HUES6 (cell line): ENCODE measurements at regions not wholly inside any gene's neighbourhood (a gene's known extent, or its start where the extent isn't known, plus 50 kb on each side); places are given as distances from the start of the nearest gene placed in this dataset.

Experiments used
- H3K27ac ChIP-seq: 2 replicates; pipeline ENCODE4 v1.7.0; 2013; ENCODE audit warnings: low read depth, mild to moderate bottlenecking, low read length, inconsistent platforms
- H3K27me3 ChIP-seq: 2 replicates; pipeline ENCODE4 v1.6.1; 2013; ENCODE audit warnings: low read length; ENCODE audit not compliant: control insufficient read depth, insufficient read depth
- H3K36me3 ChIP-seq: 2 replicates; pipeline ENCODE4 v1.6.1; 2013; ENCODE audit warnings: low read length; ENCODE audit not compliant: control insufficient read depth, insufficient read depth
- H3K4me1 ChIP-seq: 2 replicates; pipeline ENCODE4 v1.6.1; 2013; ENCODE audit warnings: low read length; ENCODE audit not compliant: control insufficient read depth, insufficient read depth
- H3K4me3 ChIP-seq: 2 replicates; pipeline ENCODE4 v1.5.1; 2013; ENCODE audit warnings: low read depth, low read length
- H3K9ac ChIP-seq: one replicate; pipeline ENCODE4 v1.6.1; 2013; ENCODE audit warnings: mild to moderate bottlenecking, low read length
- H3K9me3 ChIP-seq: 2 replicates; pipeline ENCODE4 v1.6.1; 2013; ENCODE audit warnings: low read depth, low read length; ENCODE audit not compliant: control insufficient read depth, insufficient read depth

GRCh38 chr5:171629221-171629620 is 156.4 kb upstream of the SMIM23 start:
- Histone ChIP-seq H3K4me1 (peaks cover 10% of the 10 kb centered on the region), H3K9me3 (no peaks in the 10 kb centered on the region; the same call in 1 of the 2 replicates), H3K27me3 (peaks cover 48% of the 10 kb centered on the region; the same call in 1 of the 2 replicates), H3K27ac (no peak overlapping the region), H3K36me3 (no peaks in the 10 kb centered on the region), H3K4me3 (no peak overlapping the region), H3K9ac (no peak overlapping the region)

DNA sequence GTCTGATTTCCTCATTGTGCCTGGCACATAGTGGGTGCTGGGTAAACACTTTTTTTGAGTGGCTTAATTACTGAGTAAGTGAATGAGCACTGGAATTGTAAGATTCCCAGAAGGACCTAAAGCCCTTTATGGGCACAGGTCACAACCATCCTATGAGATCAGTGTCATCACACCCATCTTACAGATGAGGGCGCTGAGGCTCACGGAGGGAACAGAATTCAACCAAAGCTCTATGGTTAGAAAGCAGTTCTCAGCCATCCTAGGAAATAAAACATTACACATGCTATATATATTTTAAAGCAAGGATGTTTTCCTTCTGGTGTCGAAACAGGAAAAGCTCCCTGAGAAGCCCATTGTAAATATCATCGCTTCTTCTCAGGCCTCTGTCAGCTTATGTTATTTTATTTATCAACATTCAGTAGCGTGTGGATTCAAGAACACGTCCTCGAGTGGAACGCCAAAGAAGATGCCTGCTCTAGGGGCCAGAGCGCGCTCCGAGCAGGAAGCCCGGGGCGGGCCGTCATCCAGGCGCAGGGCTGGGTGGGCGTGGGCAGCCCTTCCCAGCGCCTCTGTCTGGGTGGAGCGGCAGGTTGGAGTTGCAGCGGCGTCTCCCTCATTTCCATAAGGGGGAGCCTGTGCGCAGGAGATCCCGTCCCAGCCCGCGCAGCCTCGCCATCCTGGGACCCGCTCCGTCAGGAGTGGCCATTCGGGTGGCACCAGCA is 155.8 kb upstream of the SMIM23 start:
- H3K36me3 ChIP-seq, result no peaks in the 10 kb centered on the region
- H3K4me1 ChIP-seq, result peaks cover 4% of the 10 kb centered on the region
- peaks cover 43% of the 10 kb centered on the region; the same call in 1 of the 2 replicates for H3K27me3 ChIP-seq
- H3K9me3 ChIP-seq, result no peaks in the 10 kb centered on the region; the same call in 1 of the 2 replicates
- H3K4me3 ChIP-seq, result peak overlapping the region; percentile 48
- no peak overlapping the region for H3K27ac ChIP-seq
- no peak overlapping the region for H3K9ac ChIP-seq

DNA sequence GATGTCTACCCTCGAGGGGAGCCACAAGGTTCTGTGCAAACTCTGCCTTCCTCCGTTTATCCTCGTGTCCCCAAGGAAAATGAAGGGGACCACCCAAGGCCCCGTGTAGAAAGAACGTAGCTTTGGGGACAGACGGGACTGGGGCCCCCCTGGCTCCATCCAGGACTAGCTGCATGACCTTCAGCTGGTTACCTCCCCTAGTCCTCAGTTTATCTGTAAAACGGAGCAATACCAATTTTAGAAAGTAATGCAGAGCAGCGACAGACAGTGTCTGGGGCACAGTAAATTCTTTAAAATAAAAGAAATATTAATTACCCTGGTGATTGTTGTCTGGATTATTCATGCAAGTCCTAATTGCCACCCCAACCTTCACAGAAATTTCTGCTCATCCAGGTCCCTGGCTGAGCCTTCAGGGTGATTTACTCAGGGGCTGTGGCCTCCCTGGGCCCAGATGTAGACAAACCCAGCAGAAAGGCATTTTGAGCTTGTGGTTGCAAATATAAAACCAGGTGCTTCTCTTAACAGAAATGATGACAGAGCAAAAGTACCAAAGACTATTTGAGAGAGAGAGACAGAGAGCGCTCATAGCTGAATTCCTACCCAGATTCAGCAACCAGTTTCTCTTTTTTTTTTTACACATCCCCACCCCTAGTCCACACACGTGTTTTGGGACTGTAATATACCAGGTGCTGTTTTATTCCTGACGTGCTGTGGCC is 155.1 kb upstream of the SMIM23 start:
- Histone ChIP-seq H3K4me3 (peak overlapping the region; percentile 48), H3K9ac (no peak overlapping the region), H3K27me3 (peaks cover 38% of the 10 kb centered on the region; the same call in 1 of the 2 replicates), H3K9me3 (no peaks in the 10 kb centered on the region; the same call in 1 of the 2 replicates), H3K27ac (no peak overlapping the region), H3K4me1 (peaks cover 2% of the 10 kb centered on the region), H3K36me3 (no peaks in the 10 kb centered on the region)

DNA sequence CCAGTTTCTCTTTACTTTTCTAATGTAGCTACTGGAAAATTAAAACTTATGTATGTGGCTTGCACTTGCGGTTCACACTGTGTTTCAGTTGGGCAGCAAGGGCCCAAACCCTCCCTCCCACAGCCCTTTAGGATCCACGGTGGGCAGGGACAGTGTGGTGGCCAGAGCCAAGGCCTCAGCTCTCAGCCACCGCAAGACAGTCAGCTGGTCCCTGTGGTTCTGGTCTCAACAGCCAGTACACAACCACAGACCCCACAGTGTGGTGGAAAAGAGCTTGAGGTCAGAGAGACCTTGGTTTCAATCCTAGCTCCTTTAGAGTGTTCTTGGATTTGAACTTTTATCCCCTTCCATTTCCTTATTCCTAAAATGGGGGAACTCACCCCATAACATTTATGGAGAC is 153.0 kb upstream of the SMIM23 start:
- H3K4me1 ChIP-seq, result peaks cover 2% of the 10 kb centered on the region
- H3K9me3 ChIP-seq, result no peaks in the 10 kb centered on the region
- H3K4me3 ChIP-seq, result no peak overlapping the region
- H3K27ac ChIP-seq, result no peak overlapping the region
- no peak overlapping the region for H3K9ac ChIP-seq
- no peaks in the 10 kb centered on the region for H3K36me3 ChIP-seq
- H3K27me3 ChIP-seq, result peaks cover 26% of the 10 kb centered on the region; the same call in 1 of the 2 replicates

DNA sequence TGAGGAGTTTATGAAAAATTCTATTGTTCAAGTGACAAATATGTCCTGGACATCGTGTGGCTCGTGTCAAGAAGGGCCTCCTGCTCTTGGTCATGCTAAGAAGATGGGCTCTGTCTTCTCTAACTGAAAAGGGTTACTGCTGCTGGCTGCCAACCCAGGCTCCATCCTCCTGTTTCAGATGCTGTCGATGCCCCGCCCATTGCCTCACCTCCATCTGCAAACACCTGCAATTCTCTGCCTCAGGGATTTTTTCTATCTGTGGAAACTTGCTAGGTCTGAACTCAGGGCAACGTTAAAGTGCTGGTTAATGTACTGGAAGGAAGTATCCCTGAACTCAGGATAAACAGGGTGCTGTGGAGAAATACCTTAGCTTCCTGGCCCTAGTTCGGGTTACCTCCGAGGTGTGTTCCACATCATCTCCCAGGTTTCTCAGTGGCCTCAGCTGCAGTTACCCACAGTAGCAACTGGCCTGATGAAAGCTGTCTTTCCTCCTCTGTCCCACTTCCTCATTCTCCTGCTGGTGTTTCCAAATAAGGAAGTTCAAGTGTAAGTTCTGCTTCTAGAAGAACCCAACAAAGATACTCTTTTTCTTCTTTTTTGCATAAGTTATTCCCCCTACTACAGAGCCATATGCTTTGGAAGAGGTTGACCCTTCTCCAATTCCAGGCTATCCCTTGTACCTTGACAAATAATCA is 151.7 kb upstream of the SMIM23 start:
- Histone ChIP-seq H3K27ac (no peak overlapping the region), H3K4me1 (peaks cover 2% of the 10 kb centered on the region), H3K4me3 (no peak overlapping the region), H3K9me3 (no peaks in the 10 kb centered on the region), H3K36me3 (no peaks in the 10 kb centered on the region), H3K9ac (no peak overlapping the region), H3K27me3 (peaks cover 16% of the 10 kb centered on the region; the same call in 1 of the 2 replicates)

DNA sequence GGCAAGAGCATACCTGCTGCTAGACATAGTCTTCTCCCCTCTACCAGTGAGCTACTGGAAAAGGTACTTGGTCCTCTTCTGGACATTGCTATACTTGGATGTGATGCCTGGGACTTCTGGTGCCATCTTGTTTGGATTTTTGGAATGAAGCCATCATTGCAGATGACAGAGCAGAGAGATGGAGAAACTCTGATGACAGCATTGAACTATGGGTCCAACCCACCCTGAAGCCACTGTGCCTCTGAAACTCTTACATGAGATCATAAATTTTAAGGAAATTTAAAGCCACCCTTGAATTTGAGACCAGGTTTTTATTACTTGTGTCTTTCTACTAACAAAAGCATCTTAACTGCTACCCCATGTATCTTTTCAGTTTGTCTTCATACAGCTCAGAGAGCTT is 151.1 kb upstream of the SMIM23 start:
- no peak overlapping the region for H3K27ac ChIP-seq
- no peak overlapping the region for H3K4me3 ChIP-seq
- peaks cover 2% of the 10 kb centered on the region for H3K4me1 ChIP-seq
- H3K36me3 ChIP-seq, result no peaks in the 10 kb centered on the region
- no peaks in the 10 kb centered on the region for H3K9me3 ChIP-seq
- H3K27me3 ChIP-seq, result peaks cover 11% of the 10 kb centered on the region; the same call in 1 of the 2 replicates
- no peak overlapping the region for H3K9ac ChIP-seq

DNA sequence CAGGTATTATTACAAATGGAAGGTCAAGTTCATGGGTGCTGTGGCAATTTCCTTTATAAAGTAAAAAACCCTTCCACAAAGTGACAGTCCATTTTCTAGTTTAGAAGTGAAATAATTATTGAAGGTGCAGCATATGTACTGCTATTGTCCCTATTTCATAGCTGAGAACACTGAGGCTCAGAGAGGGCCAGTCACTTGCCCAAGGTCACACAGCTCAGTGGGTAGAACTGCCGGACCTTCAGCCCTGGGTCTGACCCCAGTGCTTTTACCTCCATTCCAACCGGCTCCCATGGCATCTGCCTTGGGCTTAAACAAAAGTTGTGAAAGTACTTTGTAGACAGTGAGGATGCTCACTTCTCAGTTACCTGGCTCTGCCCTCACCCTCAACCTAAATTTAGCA is 150.6 kb upstream of the SMIM23 start:
- Histone ChIP-seq H3K27me3 (peaks cover 11% of the 10 kb centered on the region; the same call in 1 of the 2 replicates), H3K9ac (no peak overlapping the region), H3K4me3 (no peak overlapping the region), H3K36me3 (no peaks in the 10 kb centered on the region), H3K4me1 (peaks cover 2% of the 10 kb centered on the region), H3K9me3 (no peaks in the 10 kb centered on the region), H3K27ac (no peak overlapping the region)

GRCh38 chr5:171635561-171636245 is 149.9 kb upstream of the SMIM23 start:
- no peaks in the 10 kb centered on the region for H3K9me3 ChIP-seq
- no peak overlapping the region for H3K27ac ChIP-seq
- no peak overlapping the region for H3K4me3 ChIP-seq
- no peaks in the 10 kb centered on the region for H3K4me1 ChIP-seq
- H3K9ac ChIP-seq, result no peak overlapping the region
- H3K27me3 ChIP-seq, result peaks cover 6% of the 10 kb centered on the region; the same call in 1 of the 2 replicates
- no peaks in the 10 kb centered on the region for H3K36me3 ChIP-seq

- no peak overlapping the region for H3K9ac ChIP-seq
- no peaks in the 10 kb centered on the region for H3K27me3 ChIP-seq
- no peaks in the 10 kb centered on the region for H3K9me3 ChIP-seq
- no peak overlapping the region for H3K4me3 ChIP-seq
- no peaks in the 10 kb centered on the region for H3K36me3 ChIP-seq
- no peak overlapping the region for H3K27ac ChIP-seq
- no peaks in the 10 kb centered on the region for H3K4me1 ChIP-seq
Measured at GRCh38 chr5:171637811-171638210, 147.8 kb upstream of the SMIM23 start.

- peaks cover 4% of the 10 kb centered on the region; the same call in 1 of the 2 replicates for H3K4me1 ChIP-seq
- no peaks in the 10 kb centered on the region for H3K9me3 ChIP-seq
- H3K27ac ChIP-seq, result no peak overlapping the region
- H3K36me3 ChIP-seq, result no peaks in the 10 kb centered on the region
- no peak overlapping the region for H3K4me3 ChIP-seq
- no peak overlapping the region for H3K9ac ChIP-seq
- H3K27me3 ChIP-seq, result no peaks in the 10 kb centered on the region
Measured at GRCh38 chr5:171639205-171639621, 146.4 kb upstream of the SMIM23 start.
